ENCODE measurements at regions not wholly inside any gene's neighbourhood (a gene's known extent, or its start where the extent isn't known, plus 50 kb on each side); places are given as distances from the start of the nearest gene placed in this dataset.
A peak's percentile ranks its signal among the peaks of the same experiment; 100 is the strongest.

- peak; percentile 24 for DNase-seq (ENCODE audit: low read depth)
- TF ChIP-seq, protein P1, sequence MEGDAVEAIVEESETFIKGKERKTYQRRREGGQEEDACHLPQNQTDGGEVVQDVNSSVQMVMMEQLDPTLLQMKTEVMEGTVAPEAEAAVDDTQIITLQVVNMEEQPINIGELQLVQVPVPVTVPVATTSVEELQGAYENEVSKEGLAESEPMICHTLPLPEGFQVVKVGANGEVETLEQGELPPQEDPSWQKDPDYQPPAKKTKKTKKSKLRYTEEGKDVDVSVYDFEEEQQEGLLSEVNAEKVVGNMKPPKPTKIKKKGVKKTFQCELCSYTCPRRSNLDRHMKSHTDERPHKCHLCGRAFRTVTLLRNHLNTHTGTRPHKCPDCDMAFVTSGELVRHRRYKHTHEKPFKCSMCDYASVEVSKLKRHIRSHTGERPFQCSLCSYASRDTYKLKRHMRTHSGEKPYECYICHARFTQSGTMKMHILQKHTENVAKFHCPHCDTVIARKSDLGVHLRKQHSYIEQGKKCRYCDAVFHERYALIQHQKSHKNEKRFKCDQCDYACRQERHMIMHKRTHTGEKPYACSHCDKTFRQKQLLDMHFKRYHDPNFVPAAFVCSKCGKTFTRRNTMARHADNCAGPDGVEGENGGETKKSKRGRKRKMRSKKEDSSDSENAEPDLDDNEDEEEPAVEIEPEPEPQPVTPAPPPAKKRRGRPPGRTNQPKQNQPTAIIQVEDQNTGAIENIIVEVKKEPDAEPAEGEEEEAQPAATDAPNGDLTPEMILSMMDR (IDR thresholded peaks at IDR 0.05; ENCODE audit: control insufficient read depth, insufficient read depth, low read depth, low read length, missing control alignments): no peak
- no peak overlapping the region for H3K4me3 ChIP-seq (ENCODE audit: control insufficient read depth, low read depth, low read length)
Observed at GRCh38 chr3:147038481-147038880, 367.9 kb downstream of the ZIC4 start.

DNA sequence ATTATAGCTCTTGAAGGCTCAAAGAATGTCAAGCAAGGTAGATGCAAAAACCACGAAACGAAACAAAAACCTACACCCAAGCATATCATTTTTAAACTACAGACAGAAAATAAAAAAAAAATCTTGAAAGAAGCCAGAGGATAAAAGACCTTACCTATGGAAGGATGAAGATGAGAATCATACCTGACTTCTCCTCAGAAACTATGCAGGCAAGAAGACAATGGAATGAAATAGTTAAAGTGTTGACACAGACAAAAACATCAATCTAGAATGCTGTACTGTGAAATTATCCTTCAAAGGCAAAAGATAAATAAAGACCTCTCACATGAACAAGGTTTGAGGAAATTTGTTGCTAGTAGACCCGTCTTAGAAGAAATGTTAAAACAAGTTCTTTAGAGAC, 372.0 kb downstream of the ZIC4 start:
- no peak overlapping the region for H3K4me3 ChIP-seq (ENCODE audit: control insufficient read depth, low read depth, low read length)
- TF ChIP-seq, protein P1 (IDR thresholded peaks at IDR 0.05; ENCODE audit: control insufficient read depth, insufficient read depth, low read depth, low read length, missing control alignments): no peak
- DNase-seq (ENCODE audit: low read depth): no peak

- H3K4me3 ChIP-seq (ENCODE audit: control insufficient read depth, low read depth, low read length): no peak overlapping the region
- no peak for DNase-seq (ENCODE audit: low read depth)
- TF ChIP-seq, protein P1 (IDR thresholded peaks at IDR 0.05; ENCODE audit: control insufficient read depth, insufficient read depth, low read depth, low read length, missing control alignments): no peak
Observed at GRCh38 chr3:147030274-147030673, 376.1 kb downstream of the ZIC4 start.

- no peak for DNase-seq (ENCODE audit: low read depth)
- no peak overlapping the region for H3K4me3 ChIP-seq (ENCODE audit: control insufficient read depth, low read depth, low read length)
- TF ChIP-seq, protein P1 (IDR thresholded peaks at IDR 0.05; ENCODE audit: control insufficient read depth, insufficient read depth, low read depth, low read length, missing control alignments): no peak
Observed at GRCh38 chr3:147015334-147015733, 391.0 kb downstream of the ZIC4 start.

DNA sequence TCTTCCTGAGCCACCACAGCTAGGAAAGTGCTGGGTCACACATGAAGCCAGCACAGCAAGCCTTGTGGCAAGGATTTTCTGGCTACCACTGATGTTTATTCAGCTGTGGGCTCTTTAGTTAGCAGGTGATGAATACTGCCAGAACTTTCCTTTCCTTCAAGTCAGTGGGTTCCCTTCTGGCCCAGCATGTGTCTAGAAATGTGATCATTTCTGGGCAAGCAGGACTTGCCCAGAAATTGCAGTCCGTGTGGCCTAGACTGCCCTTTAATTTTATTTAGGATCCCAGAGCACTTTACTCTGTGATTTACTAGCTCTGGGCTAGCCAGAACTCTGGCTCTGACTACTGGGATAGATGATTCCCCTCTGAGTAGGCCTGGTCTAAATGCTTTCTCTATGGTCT, 397.5 kb downstream of the ZIC4 start:
- DNase-seq (ENCODE audit: low read depth): peak; percentile 77
- TF ChIP-seq, protein P1 (IDR thresholded peaks at IDR 0.05; ENCODE audit: control insufficient read depth, insufficient read depth, low read depth, low read length, missing control alignments): no peak

GRCh38 chr3:147008458-147008857, 397.9 kb downstream of the ZIC4 start:
- TF ChIP-seq, protein P1 (IDR thresholded peaks at IDR 0.05; ENCODE audit: control insufficient read depth, insufficient read depth, low read depth, low read length, missing control alignments): no peak
- no peak for DNase-seq (ENCODE audit: low read depth)
- no peak overlapping the region for H3K4me3 ChIP-seq (ENCODE audit: control insufficient read depth, low read depth, low read length)

More for the DNA sequence above, 397.5 kb downstream of the ZIC4 start:
- no peak overlapping the region for H3K4me3 ChIP-seq (ENCODE audit: control insufficient read depth, low read depth, low read length)

GRCh38 chr3:147007736-147008245, 398.6 kb downstream of the ZIC4 start:
- TF ChIP-seq, protein P1 (IDR thresholded peaks at IDR 0.05; ENCODE audit: control insufficient read depth, insufficient read depth, low read depth, low read length, missing control alignments): no peak
- H3K4me3 ChIP-seq (ENCODE audit: control insufficient read depth, low read depth, low read length): no peak overlapping the region
- no peak for DNase-seq (ENCODE audit: low read depth)
